LNCaP clone FGC (cell line): ENCODE measurements at regions not wholly inside any gene's neighbourhood (a gene's known extent, or its start where the extent isn't known, plus 50 kb on each side); places are given as distances from the start of the nearest gene placed in this dataset.

Experiments used
- DNase-seq: peaks from one replicate; pipeline ENCODE4 v3.0.0-alpha.2; 2011; ENCODE audit warnings: low read depth
- H3K4me3 ChIP-seq: 2 replicates; pipeline ENCODE4 v1.5.1; 2011; ENCODE audit warnings: mild to moderate bottlenecking, low read depth, low read length, control low read depth
- TF ChIP-seq, protein P1 (sequence below): IDR thresholded peaks from 2 replicates; pipeline ENCODE4 v1.5.1; 2012; ENCODE audit warnings: mild to moderate bottlenecking; ENCODE audit not compliant: control insufficient read depth, insufficient read depth; ENCODE audit errors: extremely low read depth

DNA sequence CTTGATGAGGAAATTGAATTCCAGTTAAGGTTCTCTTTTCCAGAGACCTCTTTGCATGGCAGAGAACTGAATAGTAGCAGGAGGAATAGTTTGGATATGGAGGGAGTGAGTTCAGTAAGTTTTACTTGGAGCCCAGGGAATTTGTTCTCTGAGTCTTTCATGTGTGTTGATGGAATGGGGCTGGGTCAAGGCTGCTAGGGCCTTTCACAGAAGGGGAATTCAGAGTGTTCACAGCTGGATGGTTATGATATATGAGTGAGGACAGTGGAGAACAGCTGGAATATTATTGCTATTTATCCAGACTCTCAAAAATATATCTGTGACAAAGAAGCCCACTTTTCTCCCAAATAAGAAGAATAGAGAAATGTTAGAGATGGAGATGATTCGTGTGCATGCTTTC, 372.8 kb downstream of the PLK2 start:
- TF ChIP-seq, protein P1, sequence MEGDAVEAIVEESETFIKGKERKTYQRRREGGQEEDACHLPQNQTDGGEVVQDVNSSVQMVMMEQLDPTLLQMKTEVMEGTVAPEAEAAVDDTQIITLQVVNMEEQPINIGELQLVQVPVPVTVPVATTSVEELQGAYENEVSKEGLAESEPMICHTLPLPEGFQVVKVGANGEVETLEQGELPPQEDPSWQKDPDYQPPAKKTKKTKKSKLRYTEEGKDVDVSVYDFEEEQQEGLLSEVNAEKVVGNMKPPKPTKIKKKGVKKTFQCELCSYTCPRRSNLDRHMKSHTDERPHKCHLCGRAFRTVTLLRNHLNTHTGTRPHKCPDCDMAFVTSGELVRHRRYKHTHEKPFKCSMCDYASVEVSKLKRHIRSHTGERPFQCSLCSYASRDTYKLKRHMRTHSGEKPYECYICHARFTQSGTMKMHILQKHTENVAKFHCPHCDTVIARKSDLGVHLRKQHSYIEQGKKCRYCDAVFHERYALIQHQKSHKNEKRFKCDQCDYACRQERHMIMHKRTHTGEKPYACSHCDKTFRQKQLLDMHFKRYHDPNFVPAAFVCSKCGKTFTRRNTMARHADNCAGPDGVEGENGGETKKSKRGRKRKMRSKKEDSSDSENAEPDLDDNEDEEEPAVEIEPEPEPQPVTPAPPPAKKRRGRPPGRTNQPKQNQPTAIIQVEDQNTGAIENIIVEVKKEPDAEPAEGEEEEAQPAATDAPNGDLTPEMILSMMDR: no peak
- DNase-seq: no peak
- H3K4me3 ChIP-seq: no peak overlapping the region

DNA sequence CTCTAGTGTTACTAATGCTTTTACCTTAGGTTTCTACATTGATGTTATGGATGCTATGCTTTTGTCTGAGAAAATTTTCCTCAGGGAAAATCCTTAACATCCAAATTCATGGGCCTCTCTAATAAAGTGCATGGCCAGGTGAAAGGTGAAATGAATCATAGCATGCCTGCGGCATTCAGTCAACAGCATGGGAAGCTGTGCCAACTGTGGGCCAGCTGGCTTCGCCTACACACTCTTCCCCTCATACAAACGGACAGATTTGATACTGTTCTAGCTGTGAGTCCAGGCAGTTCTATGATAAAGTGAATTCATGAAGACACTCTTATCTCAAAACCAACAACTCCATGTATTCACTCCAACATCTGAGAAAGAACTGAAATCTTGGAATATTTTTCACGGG, 374.1 kb downstream of the PLK2 start:
- H3K4me3 ChIP-seq: no peak overlapping the region
- DNase-seq: no peak
- TF ChIP-seq, protein P1: no peak

DNA sequence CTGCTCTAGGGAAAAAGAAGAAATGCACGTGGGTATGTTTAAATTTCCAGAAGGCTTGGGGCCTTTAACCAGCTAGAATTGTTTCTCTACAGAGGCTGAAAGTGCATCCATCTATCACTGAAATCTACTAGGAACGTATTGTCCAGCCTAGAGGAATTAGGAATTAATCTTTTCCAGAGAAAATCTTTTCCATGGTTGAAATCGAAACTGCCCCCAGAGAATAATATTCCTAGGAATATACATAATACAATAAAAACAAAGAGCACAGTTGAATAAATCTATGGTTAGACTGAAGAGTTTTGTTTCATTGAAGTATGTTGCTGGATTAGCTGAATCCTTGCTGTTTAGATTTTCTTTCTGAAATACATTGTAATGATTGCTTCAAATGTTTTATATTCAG, 378.5 kb downstream of the PLK2 start:
- no peak for DNase-seq
- TF ChIP-seq, protein P1: no peak
- H3K4me3 ChIP-seq: no peak overlapping the region

DNA sequence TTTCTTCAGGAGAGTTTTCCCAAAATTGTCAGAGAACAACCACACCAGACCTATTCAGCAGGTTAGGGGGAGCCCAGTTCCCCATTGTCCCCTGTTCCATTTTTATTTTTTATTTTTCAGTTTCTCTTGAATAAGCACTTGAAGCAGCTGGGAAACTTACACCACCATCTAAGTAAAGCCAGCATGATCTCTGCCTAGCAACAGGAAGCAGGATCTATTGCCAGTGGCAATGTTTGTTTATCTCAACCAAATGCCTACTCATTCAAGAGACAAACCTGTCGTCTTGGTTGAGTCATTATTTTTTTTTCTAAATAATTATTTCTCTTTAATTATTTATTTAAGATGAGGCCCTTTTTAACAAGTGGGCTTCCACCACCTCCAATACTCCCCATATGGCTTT, 379.3 kb downstream of the PLK2 start:
- DNase-seq: peak; percentile 88
- no peak overlapping the region for H3K4me3 ChIP-seq
- TF ChIP-seq, protein P1: no peak

DNA sequence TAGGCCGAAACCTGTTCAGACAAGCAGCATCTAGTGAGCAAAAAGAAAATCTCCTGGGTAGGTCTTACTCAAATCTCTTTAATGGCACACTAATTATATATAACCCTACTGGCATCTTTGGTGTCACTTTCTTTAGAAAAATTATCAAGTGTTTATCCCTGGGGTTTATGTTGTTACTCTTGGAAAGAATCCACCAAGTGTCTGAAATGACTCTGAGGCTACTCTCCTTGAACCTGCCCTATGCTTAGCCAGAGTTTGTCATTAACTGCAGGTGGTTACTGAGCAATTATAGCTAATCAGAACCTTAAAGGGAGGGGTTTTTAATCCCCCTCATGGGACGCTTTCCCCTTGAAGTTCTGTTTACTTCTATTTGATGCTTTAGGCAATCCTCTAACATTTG, 381.9 kb downstream of the PLK2 start:
- TF ChIP-seq, protein P1: no peak
- no peak for DNase-seq
- no peak overlapping the region for H3K4me3 ChIP-seq

DNA sequence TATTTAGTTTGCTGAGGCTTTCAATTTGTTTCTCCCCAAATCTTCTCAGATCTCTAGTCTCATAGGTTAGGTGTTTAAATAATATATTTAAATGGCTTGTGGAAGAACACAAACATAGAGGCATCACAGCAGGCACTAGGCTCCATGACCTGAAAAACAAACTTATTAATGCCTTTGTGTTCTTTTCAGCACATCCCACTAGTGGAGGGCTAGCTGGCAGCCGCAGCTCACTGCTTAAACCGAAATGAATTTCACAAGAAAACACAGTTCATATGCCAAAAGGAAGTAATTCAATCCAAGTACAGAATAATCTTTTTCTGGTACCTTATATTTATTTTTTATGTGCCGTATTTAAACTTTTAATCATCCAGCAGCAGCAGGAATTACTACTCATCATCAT, 382.5 kb downstream of the PLK2 start:
- DNase-seq: peak; percentile 97
- no peak overlapping the region for H3K4me3 ChIP-seq
- TF ChIP-seq, protein P1: no peak

DNA sequence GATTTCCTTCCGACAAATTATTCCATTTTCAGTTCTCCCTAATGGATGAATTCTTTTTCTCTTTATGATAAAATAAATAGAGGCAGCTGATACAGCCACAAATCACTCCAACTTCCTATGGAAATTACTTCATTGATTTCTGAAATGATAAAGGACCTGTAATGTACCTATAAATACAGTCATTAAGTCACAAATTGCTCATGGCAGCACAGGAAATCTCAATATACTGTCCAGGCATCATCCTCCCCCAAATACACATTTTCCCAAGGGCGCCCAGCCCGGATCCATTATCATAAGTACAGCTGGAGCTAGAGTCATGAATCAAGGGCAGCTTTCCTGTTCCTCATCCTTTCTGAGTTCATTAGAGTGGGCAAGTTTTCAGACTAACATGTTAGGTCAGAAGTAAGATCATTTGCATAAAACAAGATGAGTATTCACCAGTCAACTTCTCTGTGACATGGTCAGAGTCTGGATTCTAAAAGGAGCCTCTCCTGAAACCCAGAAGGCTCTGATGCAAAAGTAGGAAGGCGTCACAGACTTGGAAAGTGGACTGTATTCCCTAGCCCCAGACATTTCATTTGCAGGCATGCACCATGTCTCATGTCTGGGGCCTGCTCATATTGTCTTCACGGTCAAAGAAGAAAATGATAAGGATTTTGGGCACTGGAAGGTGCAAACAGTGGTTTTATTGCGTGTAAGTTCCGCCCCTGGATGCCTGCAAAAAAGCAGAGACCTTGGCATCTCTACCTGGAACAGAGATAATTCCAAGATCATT, 383.2 kb downstream of the PLK2 start:
- TF ChIP-seq, protein P1: no peak
- H3K4me3 ChIP-seq: no peak overlapping the region
- no peak for DNase-seq
